ENCODE measurements at regions not wholly inside any gene's neighbourhood (a gene's known extent, or its start where the extent isn't known, plus 50 kb on each side); places are given as distances from the start of the nearest gene placed in this dataset.

DNA sequence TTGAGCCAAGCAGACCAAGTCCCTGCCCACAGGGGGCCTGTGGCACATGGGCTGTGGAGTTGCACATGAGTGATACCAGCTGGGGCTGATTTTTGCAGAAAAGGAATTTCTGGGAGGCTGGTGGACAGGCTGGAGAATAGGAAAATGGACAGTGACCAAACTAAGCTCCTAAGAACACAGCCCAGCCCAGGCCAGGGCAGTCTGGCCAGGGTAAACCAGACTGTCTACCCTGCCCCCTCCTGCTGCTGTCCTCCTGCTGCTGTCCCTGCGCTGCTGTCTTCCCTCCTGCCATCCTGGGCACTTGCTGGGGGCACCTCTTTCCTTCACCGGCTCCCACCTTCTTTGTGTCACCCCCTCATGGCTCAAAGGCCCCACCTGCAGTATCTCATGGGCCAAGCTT lies 219.2 kb downstream of the ZIC5 start:
- Histone ChIP-seq H3K27ac (ENCODE audit: low read depth) (no peak overlapping the region), H3K36me3 (ENCODE audit: insufficient read depth) (no peaks in the 10 kb centered on the region), H3K4me1 (ENCODE audit: insufficient read depth) (no peaks in the 10 kb centered on the region), H3K4me3 (ENCODE audit: low read depth, low read length) (no peak overlapping the region)
- DNase-seq (ENCODE audit: extremely low spot score): no peak
- 83% methylated on average over 2 of the region's 2 CpGs for WGBS

DNA sequence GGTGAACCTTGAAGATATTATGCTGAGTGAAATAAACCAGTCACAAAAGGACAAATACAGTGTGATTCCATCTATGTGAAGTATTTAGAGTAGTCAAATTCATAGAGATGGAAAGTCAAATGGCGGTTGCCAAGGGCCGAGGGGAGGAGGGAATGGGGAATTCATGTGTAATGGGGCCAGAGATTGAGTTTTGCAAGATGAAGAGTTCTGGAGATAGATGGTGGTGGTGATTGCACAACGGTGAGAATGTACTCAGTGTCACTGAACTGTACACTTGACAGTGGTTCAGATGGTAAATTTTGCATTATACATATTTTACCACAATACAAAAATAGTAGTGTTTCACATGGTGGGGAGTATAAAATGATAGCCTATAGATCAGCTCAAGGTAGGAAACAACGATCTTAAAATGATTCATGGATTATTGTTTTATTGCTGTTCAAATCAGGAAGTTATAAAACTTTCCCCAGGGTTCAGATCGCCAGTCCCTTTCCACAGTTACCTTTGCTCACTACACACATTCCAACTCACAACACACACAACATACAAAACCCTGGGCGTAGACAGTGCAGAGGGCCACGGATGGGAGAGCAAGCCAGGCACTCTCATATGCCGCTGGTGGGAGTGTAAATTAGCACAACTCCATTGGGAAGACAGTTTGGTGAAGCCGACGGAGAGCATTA lies 219.9 kb downstream of the ZIC5 start:
- WGBS: 82% methylated on average over 10 of the region's 10 CpGs
- H3K27ac ChIP-seq (ENCODE audit: low read depth): no peak overlapping the region
- no peaks in the 10 kb centered on the region for H3K4me1 ChIP-seq (ENCODE audit: insufficient read depth)
- DNase-seq (ENCODE audit: extremely low spot score): no peak
- H3K4me3 ChIP-seq (ENCODE audit: low read depth, low read length): no peak overlapping the region
- no peaks in the 10 kb centered on the region for H3K36me3 ChIP-seq (ENCODE audit: insufficient read depth)

DNA sequence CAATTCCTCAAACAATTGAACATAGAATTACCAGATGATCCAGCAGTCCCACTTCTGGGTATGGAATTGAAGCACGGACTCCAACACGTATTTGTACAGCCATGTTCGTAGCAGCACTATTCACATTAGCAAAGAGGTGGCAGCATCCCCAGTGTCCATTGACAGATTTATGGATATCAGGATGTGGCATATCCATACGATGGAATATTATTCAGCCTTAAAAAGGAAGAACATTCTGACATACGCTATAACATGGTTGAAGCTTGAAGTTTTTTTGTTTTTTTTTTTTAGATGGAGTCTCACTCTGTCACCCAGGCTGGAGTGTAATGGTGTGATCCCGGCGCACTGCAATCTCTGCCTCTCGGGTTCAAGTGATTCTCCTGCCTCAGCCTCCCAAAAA lies 220.6 kb downstream of the ZIC5 start:
- H3K36me3 ChIP-seq (ENCODE audit: insufficient read depth): no peaks in the 10 kb centered on the region
- H3K4me1 ChIP-seq (ENCODE audit: insufficient read depth): no peaks in the 10 kb centered on the region
- no peak overlapping the region for H3K4me3 ChIP-seq (ENCODE audit: low read depth, low read length)
- no peak overlapping the region for H3K27ac ChIP-seq (ENCODE audit: low read depth)
- WGBS: 97% methylated on average over 8 of the region's 8 CpGs
- DNase-seq (ENCODE audit: extremely low spot score): no peak

DNA sequence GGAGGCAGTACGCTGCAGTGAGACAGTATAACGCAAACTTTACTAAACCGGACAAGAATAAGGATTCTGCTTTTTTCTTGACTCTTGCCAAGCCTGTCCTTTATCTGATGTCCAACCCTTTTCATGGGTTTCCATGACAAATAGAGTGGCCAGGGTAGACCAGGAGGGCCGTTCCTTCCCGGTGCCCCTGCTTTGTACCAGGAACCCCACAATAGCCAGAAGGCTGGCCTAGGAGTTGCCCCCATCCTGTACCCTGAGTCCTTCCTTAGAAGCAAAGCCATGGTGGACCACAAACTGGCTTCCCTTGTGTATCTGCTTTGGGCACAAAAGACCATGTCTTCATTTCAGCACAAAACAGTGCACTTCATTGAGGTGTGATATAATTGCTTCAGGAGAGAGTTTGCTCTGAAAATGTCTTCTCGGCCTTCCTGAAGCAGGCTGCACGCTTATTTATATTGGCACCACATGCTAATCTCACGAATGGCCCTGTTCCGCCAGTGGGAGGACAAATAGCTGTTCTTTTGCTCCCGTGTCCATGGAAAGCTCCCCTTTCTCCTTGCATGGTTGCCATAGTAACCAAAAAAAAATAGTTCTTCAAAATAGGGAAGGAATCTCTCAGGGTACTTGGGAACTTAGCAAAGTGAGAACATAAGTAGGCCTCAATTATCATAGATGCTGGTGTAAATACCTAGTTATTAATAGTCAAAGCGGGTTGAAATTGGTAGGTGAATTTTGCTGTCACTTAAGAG lies 222.1 kb downstream of the ZIC5 start:
- Histone ChIP-seq H3K36me3 (ENCODE audit: insufficient read depth) (no peaks in the 10 kb centered on the region), H3K4me3 (ENCODE audit: low read depth, low read length) (no peak overlapping the region), H3K4me1 (ENCODE audit: insufficient read depth) (no peaks in the 10 kb centered on the region), H3K27ac (ENCODE audit: low read depth) (no peak overlapping the region)
- WGBS: 87% methylated on average over 11 of the region's 11 CpGs
- DNase-seq (ENCODE audit: extremely low spot score): no peak

DNA sequence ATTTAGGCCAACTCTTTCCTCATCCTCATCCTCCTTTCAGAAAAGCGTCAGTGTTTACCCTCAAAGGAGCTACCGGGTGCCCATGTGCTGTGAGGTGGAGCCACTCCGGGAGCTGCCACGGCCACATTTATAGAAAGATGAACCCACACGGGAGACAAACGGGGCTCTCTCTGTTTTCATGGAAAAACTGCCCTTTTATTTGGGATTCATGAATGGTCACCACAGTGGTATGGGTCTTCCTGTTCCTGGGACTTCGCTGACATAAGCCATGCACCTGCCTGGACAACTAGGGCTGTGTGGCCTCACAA lies 224.2 kb downstream of the ZIC5 start:
- no peak overlapping the region for H3K27ac ChIP-seq (ENCODE audit: low read depth)
- H3K4me1 ChIP-seq (ENCODE audit: insufficient read depth): no peaks in the 10 kb centered on the region
- no peak overlapping the region for H3K4me3 ChIP-seq (ENCODE audit: low read depth, low read length)
- no peak for DNase-seq (ENCODE audit: extremely low spot score)
- no peaks in the 10 kb centered on the region for H3K36me3 ChIP-seq (ENCODE audit: insufficient read depth)
- 32% methylated on average over 7 of the region's 7 CpGs for WGBS

DNA sequence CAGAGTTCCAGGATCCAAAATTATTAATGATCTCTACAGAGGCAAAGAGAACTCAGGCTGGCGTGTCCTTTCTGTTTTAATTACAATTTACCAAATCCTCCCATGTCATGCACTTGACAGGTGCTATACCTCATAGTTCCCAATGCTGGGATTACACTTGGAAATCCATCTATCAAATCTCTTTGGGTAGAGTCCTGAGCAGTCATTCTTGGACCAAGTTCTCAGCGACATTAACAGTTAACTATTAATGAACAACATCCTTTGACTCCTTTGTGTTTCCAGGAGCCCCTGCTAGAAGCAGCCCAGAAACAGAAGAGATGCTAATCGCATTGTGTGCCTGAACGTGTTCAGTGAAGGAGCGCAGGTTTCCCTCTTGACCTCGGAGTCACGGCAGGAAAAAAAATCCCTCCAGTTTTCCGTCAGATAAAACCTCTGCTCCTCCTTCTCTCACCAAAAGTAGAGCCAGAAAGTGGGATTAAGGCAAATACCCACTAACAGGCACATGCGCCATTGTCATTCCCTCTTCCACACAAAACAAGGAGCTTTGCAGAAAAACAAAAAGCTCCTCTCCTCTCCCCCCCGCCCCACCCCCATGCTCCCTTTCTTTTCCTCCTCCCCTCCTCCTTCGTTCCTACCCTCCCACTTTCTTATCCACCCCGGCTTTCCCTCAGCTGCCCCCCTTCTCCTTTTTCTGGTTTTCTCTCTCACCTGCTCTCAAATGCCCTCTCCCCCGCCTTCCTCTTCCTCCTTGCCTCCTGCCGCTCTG lies 224.7 kb downstream of the ZIC5 start:
- no peak overlapping the region for H3K4me3 ChIP-seq (ENCODE audit: low read depth, low read length)
- H3K4me1 ChIP-seq (ENCODE audit: insufficient read depth): no peaks in the 10 kb centered on the region
- H3K36me3 ChIP-seq (ENCODE audit: insufficient read depth): no peaks in the 10 kb centered on the region
- no peak for DNase-seq (ENCODE audit: extremely low spot score)
- WGBS: 30% methylated on average over 14 of the region's 14 CpGs
- no peak overlapping the region for H3K27ac ChIP-seq (ENCODE audit: low read depth)

DNA sequence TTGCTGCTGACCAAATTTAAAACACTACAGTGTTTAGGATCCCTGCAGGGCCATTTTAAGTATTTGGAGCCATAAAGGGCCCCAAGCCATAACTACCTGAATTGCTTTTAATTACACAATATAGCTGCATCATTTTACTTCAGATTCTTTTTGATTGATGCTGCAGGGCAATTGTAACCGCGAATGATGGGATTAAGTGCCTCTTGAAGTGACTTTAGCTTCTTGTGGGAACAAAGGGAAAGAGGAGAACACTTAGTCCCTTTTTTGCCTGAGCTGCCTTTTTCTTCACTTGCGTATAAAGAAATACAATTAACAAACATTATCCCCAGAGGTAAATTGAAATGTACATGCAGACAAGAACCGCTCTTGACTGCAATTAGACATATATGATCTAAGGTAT lies 228.5 kb downstream of the ZIC5 start:
- no peak for DNase-seq (ENCODE audit: extremely low spot score)
- Histone ChIP-seq H3K4me1 (ENCODE audit: insufficient read depth) (no peaks in the 10 kb centered on the region), H3K27ac (ENCODE audit: low read depth) (no peak overlapping the region), H3K4me3 (ENCODE audit: low read depth, low read length) (no peak overlapping the region), H3K36me3 (ENCODE audit: insufficient read depth) (no peaks in the 10 kb centered on the region)
- WGBS: 74% methylated on average over 4 of the region's 4 CpGs

DNA sequence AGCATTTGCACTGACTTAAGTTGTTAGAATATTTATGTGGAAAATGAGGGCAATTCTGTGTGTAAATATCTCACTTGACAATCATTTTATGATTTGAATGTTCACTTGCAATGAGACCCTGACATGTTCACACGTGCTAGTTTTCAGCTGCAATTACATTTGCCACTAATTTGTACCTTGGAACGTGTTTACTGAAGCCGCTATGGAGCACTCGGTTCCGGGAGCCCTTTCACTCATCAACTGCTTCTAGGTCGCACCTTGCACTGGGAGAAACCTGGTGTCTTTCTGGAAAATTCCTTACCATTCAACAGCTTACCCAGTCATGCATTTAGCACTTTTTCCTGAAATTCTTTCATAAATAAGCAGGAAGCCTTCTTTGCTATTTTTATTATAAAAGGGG lies 229.6 kb downstream of the ZIC5 start:
- no peaks in the 10 kb centered on the region for H3K36me3 ChIP-seq (ENCODE audit: insufficient read depth)
- no peak overlapping the region for H3K4me3 ChIP-seq (ENCODE audit: low read depth, low read length)
- H3K4me1 ChIP-seq (ENCODE audit: insufficient read depth): no peaks in the 10 kb centered on the region
- no peak overlapping the region for H3K27ac ChIP-seq (ENCODE audit: low read depth)
- WGBS: 49% methylated on average over 6 of the region's 6 CpGs
- no peak for DNase-seq (ENCODE audit: extremely low spot score)

DNA sequence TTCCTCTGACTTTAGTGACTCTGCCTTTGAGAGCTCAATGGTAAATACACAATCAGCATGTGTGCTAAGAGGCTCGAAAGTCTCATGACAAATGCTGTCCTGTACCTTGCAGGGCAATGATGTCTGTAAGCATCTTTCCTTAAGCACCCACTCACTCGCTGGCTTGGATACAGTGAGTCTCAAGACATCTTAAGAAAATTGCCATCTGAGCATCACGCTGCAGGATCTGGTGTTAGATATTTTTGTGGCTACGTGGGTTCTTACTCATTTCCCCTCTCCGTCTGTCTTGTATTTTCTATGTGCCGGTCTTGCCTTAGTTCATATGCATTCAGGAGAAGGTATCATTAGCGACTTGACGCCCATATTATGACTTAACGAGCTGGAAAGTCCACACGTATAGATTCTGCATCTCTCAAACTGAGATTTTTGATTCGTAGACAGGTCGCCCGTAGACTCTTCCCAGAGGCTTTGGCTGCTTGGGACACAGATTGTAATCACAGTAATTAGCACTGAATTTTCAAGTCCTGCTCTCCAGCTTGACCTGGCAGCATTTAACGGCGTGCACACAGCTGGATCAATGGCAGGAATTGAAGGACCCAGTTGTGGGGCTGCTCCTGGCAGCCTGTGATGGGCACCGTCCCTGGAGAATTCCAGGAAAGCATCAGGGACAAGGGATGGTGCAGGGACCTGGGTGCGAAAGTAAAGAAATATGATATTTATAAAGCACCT lies 231.2 kb downstream of the ZIC5 start:
- WGBS: 68% methylated on average over 17 of the region's 17 CpGs
- no peak overlapping the region for H3K27ac ChIP-seq (ENCODE audit: low read depth)
- no peak for DNase-seq (ENCODE audit: extremely low spot score)

DNA sequence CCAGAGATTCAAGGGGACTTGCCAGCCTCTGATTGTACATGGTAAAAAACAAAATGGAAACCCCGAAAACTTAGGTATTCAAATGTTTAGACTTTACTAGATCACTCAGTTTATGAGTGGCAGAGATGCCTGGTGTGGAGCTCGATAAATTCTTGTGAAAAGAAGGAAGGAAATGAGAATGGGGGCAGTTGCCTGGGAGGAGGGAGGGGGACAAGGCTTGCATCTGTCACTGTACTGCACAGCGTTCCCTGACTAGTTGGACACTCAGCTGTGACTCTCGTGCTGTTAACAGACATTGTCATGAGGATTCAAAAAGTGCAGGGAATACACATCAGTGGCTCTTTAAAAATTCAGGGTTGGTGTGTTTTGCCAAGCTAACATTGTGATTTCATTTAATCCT lies 232.9 kb downstream of the ZIC5 start:
- Histone ChIP-seq H3K4me1 (ENCODE audit: insufficient read depth) (no peaks in the 10 kb centered on the region), H3K4me3 (ENCODE audit: low read depth, low read length) (no peak overlapping the region), H3K27ac (ENCODE audit: low read depth) (no peak overlapping the region), H3K36me3 (ENCODE audit: insufficient read depth) (no peaks in the 10 kb centered on the region)
- WGBS: 52% methylated on average over 4 of the region's 4 CpGs
- no peak for DNase-seq (ENCODE audit: extremely low spot score)

More for the DNA sequence above, 231.2 kb downstream of the ZIC5 start:
- no peak overlapping the region for H3K4me3 ChIP-seq (ENCODE audit: low read depth, low read length)
- no peaks in the 10 kb centered on the region for H3K4me1 ChIP-seq (ENCODE audit: insufficient read depth)
- H3K36me3 ChIP-seq (ENCODE audit: insufficient read depth): no peaks in the 10 kb centered on the region

DNA sequence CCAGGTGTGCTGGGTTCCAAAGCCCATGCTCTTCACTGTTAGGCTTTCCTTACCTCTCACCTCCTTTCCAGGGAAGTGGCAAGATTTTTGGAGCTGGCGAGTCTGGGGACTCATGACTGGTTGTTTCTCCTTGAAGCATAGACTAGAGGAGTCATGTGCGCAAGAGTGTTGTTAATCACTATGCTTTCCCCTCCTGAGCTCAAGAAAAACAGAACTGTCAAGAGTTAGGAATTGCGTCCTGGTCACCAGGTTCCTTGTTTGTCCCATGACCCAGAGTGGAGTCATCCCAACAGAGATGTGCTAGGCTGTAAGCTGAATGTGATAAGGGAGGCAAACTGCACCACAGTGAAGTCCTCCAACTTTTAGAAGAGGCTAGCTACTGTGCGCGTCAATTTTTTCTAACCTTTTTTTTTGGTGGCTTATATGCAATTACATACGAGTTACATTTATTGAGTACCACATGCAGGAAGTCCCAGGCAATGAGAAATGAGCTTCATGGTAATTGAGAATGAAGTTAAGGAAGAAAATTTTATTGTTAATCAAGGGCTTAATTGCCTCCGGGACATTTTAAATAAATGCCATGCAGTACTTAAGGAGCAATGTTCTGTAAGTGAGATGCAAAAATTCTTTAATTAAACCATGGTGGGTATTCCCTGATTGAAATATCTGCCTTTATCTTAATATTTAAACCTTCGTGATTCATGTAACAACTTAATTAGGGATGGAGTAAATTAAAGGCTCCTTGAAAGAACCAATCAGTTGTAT lies 233.9 kb downstream of the ZIC5 start:
- Histone ChIP-seq H3K27ac (ENCODE audit: low read depth) (no peak overlapping the region), H3K4me3 (ENCODE audit: low read depth, low read length) (no peak overlapping the region), H3K4me1 (ENCODE audit: insufficient read depth) (no peaks in the 10 kb centered on the region), H3K36me3 (ENCODE audit: insufficient read depth) (no peaks in the 10 kb centered on the region)
- 89% methylated on average over 8 of the region's 8 CpGs for WGBS
- no peak for DNase-seq (ENCODE audit: extremely low spot score)

DNA sequence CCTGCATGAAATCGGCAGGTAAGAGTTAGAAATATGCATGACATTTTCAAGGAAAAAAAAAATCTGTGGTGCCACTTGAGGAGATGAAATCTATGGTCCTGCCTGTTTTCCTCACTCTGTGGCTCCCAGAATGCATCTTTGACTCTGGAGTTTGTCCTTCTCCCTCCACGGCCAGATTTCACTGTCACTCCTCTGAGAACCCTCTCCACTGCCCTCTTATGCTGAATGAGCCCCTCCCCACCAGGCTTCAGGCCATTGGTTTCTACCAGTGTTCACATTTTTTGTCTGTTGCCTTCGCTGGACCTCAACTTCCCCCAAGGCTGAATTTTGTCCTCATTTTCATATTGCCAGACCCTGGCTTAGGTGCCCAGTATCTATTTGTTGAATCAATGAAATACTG lies 235.0 kb downstream of the ZIC5 start:
- 72% methylated on average over 3 of the region's 3 CpGs for WGBS
- Histone ChIP-seq H3K36me3 (ENCODE audit: insufficient read depth) (no peaks in the 10 kb centered on the region), H3K4me3 (ENCODE audit: low read depth, low read length) (no peak overlapping the region), H3K27ac (ENCODE audit: low read depth) (no peak overlapping the region), H3K4me1 (ENCODE audit: insufficient read depth) (no peaks in the 10 kb centered on the region)
- no peak for DNase-seq (ENCODE audit: extremely low spot score)

DNA sequence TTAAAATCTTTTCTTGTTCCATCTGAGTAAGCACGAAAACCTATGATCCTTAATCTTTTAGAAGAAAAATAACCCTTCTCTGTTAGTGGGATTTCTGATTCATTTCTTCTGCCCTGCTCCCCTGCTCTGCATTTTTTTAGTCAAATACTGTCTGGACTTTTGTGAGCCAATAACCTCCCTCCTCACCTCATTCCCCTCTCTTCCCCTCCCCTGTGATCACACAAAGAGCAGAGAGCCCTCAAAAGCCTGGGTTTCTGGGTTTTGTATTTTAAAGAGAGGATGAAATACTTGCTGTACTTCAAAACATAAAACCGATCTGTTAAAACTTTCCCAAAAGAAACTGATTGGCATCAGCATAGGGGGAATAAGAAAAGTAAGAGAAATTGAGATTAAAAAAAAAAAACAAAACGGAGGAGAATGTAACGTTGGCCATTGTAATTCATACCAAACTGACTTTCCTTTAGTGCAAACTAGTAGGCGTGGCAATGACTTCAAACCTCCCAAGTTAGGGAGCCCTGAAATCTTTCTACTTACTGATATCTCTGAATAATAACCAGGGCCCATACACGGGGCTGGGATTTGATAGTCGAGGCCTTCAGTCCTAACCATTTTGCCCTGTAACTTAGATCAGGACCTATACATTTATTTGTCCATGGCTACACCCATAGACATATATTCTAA lies 232.9 kb downstream of the TM9SF2 start:
- H3K27ac ChIP-seq (ENCODE audit: low read depth): no peak overlapping the region
- H3K4me3 ChIP-seq (ENCODE audit: low read depth, low read length): no peak overlapping the region
- H3K36me3 ChIP-seq (ENCODE audit: insufficient read depth): no peaks in the 10 kb centered on the region
- WGBS: 53% methylated on average over 7 of the region's 7 CpGs
- DNase-seq (ENCODE audit: extremely low spot score): no peak
- no peaks in the 10 kb centered on the region for H3K4me1 ChIP-seq (ENCODE audit: insufficient read depth)
